ENCODE measurements at regions not wholly inside any gene's neighbourhood (a gene's known extent, or its start where the extent isn't known, plus 50 kb on each side); places are given as distances from the start of the nearest gene placed in this dataset.

- TF ChIP-seq, protein P1, sequence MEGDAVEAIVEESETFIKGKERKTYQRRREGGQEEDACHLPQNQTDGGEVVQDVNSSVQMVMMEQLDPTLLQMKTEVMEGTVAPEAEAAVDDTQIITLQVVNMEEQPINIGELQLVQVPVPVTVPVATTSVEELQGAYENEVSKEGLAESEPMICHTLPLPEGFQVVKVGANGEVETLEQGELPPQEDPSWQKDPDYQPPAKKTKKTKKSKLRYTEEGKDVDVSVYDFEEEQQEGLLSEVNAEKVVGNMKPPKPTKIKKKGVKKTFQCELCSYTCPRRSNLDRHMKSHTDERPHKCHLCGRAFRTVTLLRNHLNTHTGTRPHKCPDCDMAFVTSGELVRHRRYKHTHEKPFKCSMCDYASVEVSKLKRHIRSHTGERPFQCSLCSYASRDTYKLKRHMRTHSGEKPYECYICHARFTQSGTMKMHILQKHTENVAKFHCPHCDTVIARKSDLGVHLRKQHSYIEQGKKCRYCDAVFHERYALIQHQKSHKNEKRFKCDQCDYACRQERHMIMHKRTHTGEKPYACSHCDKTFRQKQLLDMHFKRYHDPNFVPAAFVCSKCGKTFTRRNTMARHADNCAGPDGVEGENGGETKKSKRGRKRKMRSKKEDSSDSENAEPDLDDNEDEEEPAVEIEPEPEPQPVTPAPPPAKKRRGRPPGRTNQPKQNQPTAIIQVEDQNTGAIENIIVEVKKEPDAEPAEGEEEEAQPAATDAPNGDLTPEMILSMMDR (IDR thresholded peaks at IDR 0.05), result no peak
- TF ChIP-seq POLR2A (IDR thresholded peaks at IDR 0.05), result no peak
- no peak for TF ChIP-seq POLR2AphosphoS5 (IDR thresholded peaks at IDR 0.05)
- TF ChIP-seq EP300 (IDR thresholded peaks at IDR 0.05; ENCODE audit: low read depth), result no peak
Measured at GRCh38 chr7:96521068-96521894, 188.4 kb downstream of the SEM1 start.

Data from transverse colon (tissue), 4 donors.